ENCODE measurements at regions not wholly inside any gene's neighbourhood (a gene's known extent, or its start where the extent isn't known, plus 50 kb on each side); places are given as distances from the start of the nearest gene placed in this dataset.

- no peak overlapping the region for H3K4me2 ChIP-seq (ENCODE audit: low read depth, low read length, poor library complexity, severe bottlenecking)
Observed at GRCh38 chr7:12504149-12504548, 66.4 kb upstream of the SCIN start.

GRCh38 chr7:12508005-12508404 lies 62.5 kb upstream of the SCIN start:
- no peak overlapping the region for H3K4me3 ChIP-seq (ENCODE audit: insufficient read depth, low read length, poor library complexity, severe bottlenecking)
- no peak overlapping the region for H3K27ac ChIP-seq (ENCODE audit: low read depth, low read length)
- H3K9me3 ChIP-seq (ENCODE audit: insufficient read depth, low read length): no peaks in the 10 kb centered on the region
- no peak overlapping the region for H2AFZ ChIP-seq (ENCODE audit: low read depth, low read length, severe bottlenecking)
- H3F3A ChIP-seq (ENCODE audit: insufficient read depth): no peaks in the 10 kb centered on the region
- H3K27me3 ChIP-seq (ENCODE audit: low read length): no peaks in the 10 kb centered on the region
- no peak overlapping the region for H3K9ac ChIP-seq (ENCODE audit: low read length)
- H4K20me1 ChIP-seq (ENCODE audit: low read depth, low read length): 0 out of 2 replicates have a peak, but pooled peaks cover 4% of the 10 kb centered on the region
- no peak for TF ChIP-seq EZH2phosphoT487 (conservative IDR thresholded peaks at IDR 0.05; ENCODE audit: low read length)
- TF ChIP-seq, protein P1, sequence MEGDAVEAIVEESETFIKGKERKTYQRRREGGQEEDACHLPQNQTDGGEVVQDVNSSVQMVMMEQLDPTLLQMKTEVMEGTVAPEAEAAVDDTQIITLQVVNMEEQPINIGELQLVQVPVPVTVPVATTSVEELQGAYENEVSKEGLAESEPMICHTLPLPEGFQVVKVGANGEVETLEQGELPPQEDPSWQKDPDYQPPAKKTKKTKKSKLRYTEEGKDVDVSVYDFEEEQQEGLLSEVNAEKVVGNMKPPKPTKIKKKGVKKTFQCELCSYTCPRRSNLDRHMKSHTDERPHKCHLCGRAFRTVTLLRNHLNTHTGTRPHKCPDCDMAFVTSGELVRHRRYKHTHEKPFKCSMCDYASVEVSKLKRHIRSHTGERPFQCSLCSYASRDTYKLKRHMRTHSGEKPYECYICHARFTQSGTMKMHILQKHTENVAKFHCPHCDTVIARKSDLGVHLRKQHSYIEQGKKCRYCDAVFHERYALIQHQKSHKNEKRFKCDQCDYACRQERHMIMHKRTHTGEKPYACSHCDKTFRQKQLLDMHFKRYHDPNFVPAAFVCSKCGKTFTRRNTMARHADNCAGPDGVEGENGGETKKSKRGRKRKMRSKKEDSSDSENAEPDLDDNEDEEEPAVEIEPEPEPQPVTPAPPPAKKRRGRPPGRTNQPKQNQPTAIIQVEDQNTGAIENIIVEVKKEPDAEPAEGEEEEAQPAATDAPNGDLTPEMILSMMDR (IDR thresholded peaks at IDR 0.05; ENCODE audit: insufficient read depth, low read length, poor library complexity, severe bottlenecking): no peak
- H3K9me2 ChIP-seq (replicated peaks; ENCODE audit: insufficient read depth, low read length): no peaks in the 10 kb centered on the region; the same call in 1 of the 2 replicates
- peaks cover 3% of the 10 kb centered on the region; the same call in 1 of the 2 replicates for H3K36me3 ChIP-seq (ENCODE audit: low read length)
- H3K4me2 ChIP-seq (ENCODE audit: low read depth, low read length, poor library complexity, severe bottlenecking): no peak overlapping the region
- H3K79me2 ChIP-seq (ENCODE audit: insufficient read depth, low read length): no peaks in the 10 kb centered on the region

More at GRCh38 chr7:12504149-12504548, 66.4 kb upstream of the SCIN start:
- no peaks in the 10 kb centered on the region for H3K9me3 ChIP-seq (ENCODE audit: insufficient read depth, low read length)
- H3F3A ChIP-seq (ENCODE audit: insufficient read depth): no peaks in the 10 kb centered on the region
- 0 out of 2 replicates have a peak, but pooled peaks cover 4% of the 10 kb centered on the region for H4K20me1 ChIP-seq (ENCODE audit: low read depth, low read length)
- no peak overlapping the region for H3K9ac ChIP-seq (ENCODE audit: low read length)
- H3K36me3 ChIP-seq (ENCODE audit: low read length): peaks cover 3% of the 10 kb centered on the region; the same call in 1 of the 2 replicates
- no peaks in the 10 kb centered on the region for H3K27me3 ChIP-seq (ENCODE audit: low read length)
- H2AFZ ChIP-seq (ENCODE audit: low read depth, low read length, severe bottlenecking): no peak overlapping the region
- no peak overlapping the region for H3K27ac ChIP-seq (ENCODE audit: low read depth, low read length)
- H3K79me2 ChIP-seq (ENCODE audit: insufficient read depth, low read length): no peaks in the 10 kb centered on the region
- H3K4me3 ChIP-seq (ENCODE audit: insufficient read depth, low read length, poor library complexity, severe bottlenecking): no peak overlapping the region
- no peaks in the 10 kb centered on the region for H3K9me2 ChIP-seq (replicated peaks; ENCODE audit: insufficient read depth, low read length)
- no peak for TF ChIP-seq EZH2phosphoT487 (conservative IDR thresholded peaks at IDR 0.05; ENCODE audit: low read length)
- TF ChIP-seq, protein P1 (IDR thresholded peaks at IDR 0.05; ENCODE audit: insufficient read depth, low read length, poor library complexity, severe bottlenecking): no peak

- no peak for TF ChIP-seq EZH2phosphoT487 (conservative IDR thresholded peaks at IDR 0.05; ENCODE audit: low read length)
- TF ChIP-seq, protein P1 (IDR thresholded peaks at IDR 0.05; ENCODE audit: insufficient read depth, low read length, poor library complexity, severe bottlenecking): no peak
- H2AFZ ChIP-seq (ENCODE audit: low read depth, low read length, severe bottlenecking): no peak overlapping the region
- no peak overlapping the region for H3K4me3 ChIP-seq (ENCODE audit: insufficient read depth, low read length, poor library complexity, severe bottlenecking)
- no peaks in the 10 kb centered on the region for H3F3A ChIP-seq (ENCODE audit: insufficient read depth)
- H3K36me3 ChIP-seq (ENCODE audit: low read length): peaks cover 3% of the 10 kb centered on the region; the same call in 1 of the 2 replicates
- H3K79me2 ChIP-seq (ENCODE audit: insufficient read depth, low read length): no peaks in the 10 kb centered on the region
- H3K9ac ChIP-seq (ENCODE audit: low read length): no peak overlapping the region
- H4K20me1 ChIP-seq (ENCODE audit: low read depth, low read length): 0 out of 2 replicates have a peak, but pooled peaks cover 4% of the 10 kb centered on the region
- no peak overlapping the region for H3K4me2 ChIP-seq (ENCODE audit: low read depth, low read length, poor library complexity, severe bottlenecking)
- H3K27me3 ChIP-seq (ENCODE audit: low read length): no peaks in the 10 kb centered on the region
- no peaks in the 10 kb centered on the region for H3K9me3 ChIP-seq (ENCODE audit: insufficient read depth, low read length)
- no peaks in the 10 kb centered on the region; the same call in 1 of the 2 replicates for H3K9me2 ChIP-seq (replicated peaks; ENCODE audit: insufficient read depth, low read length)
- no peak overlapping the region for H3K27ac ChIP-seq (ENCODE audit: low read depth, low read length)
Observed at GRCh38 chr7:12508554-12508953, 62.0 kb upstream of the SCIN start.

All from SU-DHL-6 (cell line).